ENCODE measurements at regions not wholly inside any gene's neighbourhood (a gene's known extent, or its start where the extent isn't known, plus 50 kb on each side); places are given as distances from the start of the nearest gene placed in this dataset.

- H3K4me3 ChIP-seq (ENCODE audit: low read depth, low read length), result no peak overlapping the region
- in situ Hi-C loops (cut with HindIII; ENCODE audit: low sequenced_read_pairs), result no loop called here
- TF ChIP-seq, protein P1, sequence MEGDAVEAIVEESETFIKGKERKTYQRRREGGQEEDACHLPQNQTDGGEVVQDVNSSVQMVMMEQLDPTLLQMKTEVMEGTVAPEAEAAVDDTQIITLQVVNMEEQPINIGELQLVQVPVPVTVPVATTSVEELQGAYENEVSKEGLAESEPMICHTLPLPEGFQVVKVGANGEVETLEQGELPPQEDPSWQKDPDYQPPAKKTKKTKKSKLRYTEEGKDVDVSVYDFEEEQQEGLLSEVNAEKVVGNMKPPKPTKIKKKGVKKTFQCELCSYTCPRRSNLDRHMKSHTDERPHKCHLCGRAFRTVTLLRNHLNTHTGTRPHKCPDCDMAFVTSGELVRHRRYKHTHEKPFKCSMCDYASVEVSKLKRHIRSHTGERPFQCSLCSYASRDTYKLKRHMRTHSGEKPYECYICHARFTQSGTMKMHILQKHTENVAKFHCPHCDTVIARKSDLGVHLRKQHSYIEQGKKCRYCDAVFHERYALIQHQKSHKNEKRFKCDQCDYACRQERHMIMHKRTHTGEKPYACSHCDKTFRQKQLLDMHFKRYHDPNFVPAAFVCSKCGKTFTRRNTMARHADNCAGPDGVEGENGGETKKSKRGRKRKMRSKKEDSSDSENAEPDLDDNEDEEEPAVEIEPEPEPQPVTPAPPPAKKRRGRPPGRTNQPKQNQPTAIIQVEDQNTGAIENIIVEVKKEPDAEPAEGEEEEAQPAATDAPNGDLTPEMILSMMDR (IDR thresholded peaks at IDR 0.05; ENCODE audit: low read depth, low read length, missing control alignments), result no peak
- no peak for DNase-seq (ENCODE audit: low read depth)
Measured at GRCh38 chr12:67855103-67855502, 134.1 kb upstream of the IFNG-AS1 start.

DNA sequence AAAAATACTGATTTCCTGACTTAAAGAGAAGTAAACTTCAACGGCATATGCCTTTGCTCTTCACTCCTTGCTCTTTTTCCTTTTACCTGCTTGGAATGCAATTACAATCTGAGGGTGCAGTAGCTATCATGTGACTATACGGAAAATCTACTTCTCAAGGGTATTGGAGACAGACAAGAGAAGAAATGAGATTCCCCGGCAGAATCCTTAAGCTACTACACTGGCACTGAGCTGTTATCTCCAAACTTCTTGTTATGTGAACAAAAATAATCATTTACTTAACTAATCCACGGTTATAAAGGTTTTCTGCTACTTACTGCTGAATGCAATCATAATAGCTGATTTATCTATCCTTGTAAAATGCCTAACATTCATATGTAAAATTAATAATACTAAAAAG, 118.0 kb upstream of the IFNG-AS1 start:
- TF ChIP-seq, protein P1 (IDR thresholded peaks at IDR 0.05; ENCODE audit: low read depth, low read length, missing control alignments), result no peak
- H3K4me3 ChIP-seq (ENCODE audit: low read depth, low read length), result no peak overlapping the region
- in situ Hi-C loops (cut with HindIII; ENCODE audit: low sequenced_read_pairs), result no loop called here
- DNase-seq (ENCODE audit: low read depth), result no peak

DNA sequence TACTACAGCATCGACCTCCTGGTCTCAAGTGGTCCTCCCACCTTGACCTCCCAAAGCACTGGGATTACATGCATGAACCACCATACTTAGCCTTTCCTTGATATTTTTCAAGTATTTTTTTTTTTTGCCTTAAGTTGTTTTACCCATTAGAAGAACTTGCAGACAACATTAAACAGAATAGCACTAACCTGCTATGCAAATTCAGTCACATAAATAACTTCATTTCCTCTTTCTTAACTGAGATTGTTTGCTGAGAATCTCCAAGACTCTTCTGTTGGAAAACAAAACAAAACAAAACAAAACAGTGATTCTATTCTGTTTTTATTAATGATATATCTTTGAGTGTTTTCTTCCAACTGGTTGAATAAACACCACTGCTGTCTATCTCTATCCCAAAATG, 115.9 kb upstream of the IFNG-AS1 start:
- DNase-seq (ENCODE audit: low read depth), result no peak
- no peak overlapping the region for H3K4me3 ChIP-seq (ENCODE audit: low read depth, low read length)
- TF ChIP-seq, protein P1 (IDR thresholded peaks at IDR 0.05; ENCODE audit: low read depth, low read length, missing control alignments), result no peak
- in situ Hi-C loops (cut with HindIII; ENCODE audit: low sequenced_read_pairs), result no loop called here

DNA sequence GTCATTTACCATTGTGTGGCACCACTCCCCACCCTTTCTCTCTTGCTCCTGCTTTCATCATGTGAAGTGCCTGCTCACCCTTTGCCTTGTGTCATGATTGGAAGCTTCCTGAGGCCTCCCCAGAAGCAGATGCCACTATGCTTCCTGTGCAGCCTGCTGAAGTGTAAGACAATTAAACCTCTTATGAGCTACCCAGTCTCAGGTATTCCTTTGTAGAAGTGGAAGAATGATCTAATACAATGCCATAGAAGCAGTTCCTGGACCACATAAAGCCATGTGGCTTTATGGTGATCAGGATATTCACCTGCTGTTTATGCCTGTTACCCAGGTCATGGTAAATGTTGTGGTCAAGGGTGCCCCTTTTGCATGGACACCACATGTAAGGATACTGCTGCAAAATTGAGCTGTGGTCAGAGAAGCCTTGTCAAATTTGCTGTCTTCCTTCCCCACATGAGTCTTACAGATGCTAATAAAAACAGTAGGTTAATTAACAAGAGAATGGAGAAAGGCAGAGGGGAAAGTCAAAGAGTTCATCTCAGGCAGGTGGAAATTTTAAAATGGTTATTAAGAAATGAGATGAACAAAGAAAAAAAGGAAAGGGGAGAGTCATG, 112.8 kb upstream of the IFNG-AS1 start:
- in situ Hi-C loops (cut with HindIII; ENCODE audit: low sequenced_read_pairs), result no loop called here
- no peak for DNase-seq (ENCODE audit: low read depth)
- H3K4me3 ChIP-seq (ENCODE audit: low read depth, low read length), result no peak overlapping the region
- TF ChIP-seq, protein P1 (IDR thresholded peaks at IDR 0.05; ENCODE audit: low read depth, low read length, missing control alignments), result no peak

DNA sequence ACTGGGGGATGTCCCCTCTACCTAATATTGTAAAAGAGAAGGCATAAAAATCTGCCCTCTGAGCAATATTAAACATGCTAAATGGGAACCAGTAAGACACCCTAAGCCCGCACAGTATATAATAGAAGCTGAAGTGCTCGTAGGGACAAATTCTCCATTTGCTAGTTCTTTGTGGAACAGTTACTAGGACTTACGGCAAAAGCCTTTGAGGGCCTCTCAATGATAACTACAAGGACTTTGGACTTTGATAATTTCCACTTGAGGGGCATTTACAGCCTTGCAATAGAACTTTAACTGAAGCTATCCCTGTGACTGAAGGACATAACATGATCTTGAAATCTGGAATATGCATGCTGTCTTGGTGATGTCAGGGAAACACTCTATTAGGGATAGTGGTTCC, 111.5 kb upstream of the IFNG-AS1 start:
- in situ Hi-C loops (cut with HindIII; ENCODE audit: low sequenced_read_pairs), result no loop called here
- TF ChIP-seq, protein P1 (IDR thresholded peaks at IDR 0.05; ENCODE audit: low read depth, low read length, missing control alignments), result no peak
- H3K4me3 ChIP-seq (ENCODE audit: low read depth, low read length), result no peak overlapping the region
- DNase-seq (ENCODE audit: low read depth), result no peak

DNA sequence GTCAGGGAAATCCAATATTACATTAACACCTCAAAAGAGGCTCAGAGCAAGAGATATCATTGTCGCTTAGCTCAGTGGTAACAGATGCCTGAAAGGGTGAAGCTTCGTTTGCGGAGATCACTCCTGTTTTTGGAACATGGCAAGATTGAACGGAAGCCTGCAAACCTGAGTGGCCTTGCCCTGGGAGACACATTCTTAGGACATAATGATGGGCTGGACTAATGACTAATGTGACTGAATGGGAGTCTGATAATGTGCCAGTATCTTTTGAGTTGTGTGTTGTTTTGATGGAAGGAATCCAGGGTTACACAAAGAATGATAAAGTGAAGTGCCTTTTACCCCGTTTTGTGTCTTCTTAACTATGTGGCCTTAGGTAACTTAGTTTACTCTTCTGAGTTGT, 109.3 kb upstream of the IFNG-AS1 start:
- no peak for DNase-seq (ENCODE audit: low read depth)
- no peak overlapping the region for H3K4me3 ChIP-seq (ENCODE audit: low read depth, low read length)
- TF ChIP-seq, protein P1 (IDR thresholded peaks at IDR 0.05; ENCODE audit: low read depth, low read length, missing control alignments), result no peak
- in situ Hi-C loops (cut with HindIII; ENCODE audit: low sequenced_read_pairs), result no loop called here

All from astrocyte of the cerebellum (primary cell).